WTC11 (cell line): ENCODE measurements at regions not wholly inside any gene's neighbourhood (a gene's known extent, or its start where the extent isn't known, plus 50 kb on each side); places are given as distances from the start of the nearest gene placed in this dataset.
"Not testable (repeated sequence)": the region's sequence is repeated elsewhere in the genome, so short reads cannot be mapped to it uniquely, and the experiment has no call there.

ENCODE experiments used
- ATAC-seq: fragments of 200-7000 bp; cut with Tn5 transposase; 2 replicates; pipeline ENCODE4 v1.10.0; 2021; ENCODE audit warnings: mild to moderate bottlenecking, moderate library complexity
- CTCF ChIA-PET: fragments of 300-600 bp; sonication (Branson Sonifier 250); formaldehyde crosslinking; loops from one replicate; lab custom pipeline; 2021; ENCODE audit warnings: antibody characterized with exemption; lab: Charles Lee
- POLR2A ChIA-PET: fragments of 350-600 bp; sonication (Branson Sonifier 250); formaldehyde crosslinking; loops from one replicate; lab custom pipeline; 2021; ENCODE audit warnings: antibody characterized with exemption; lab: Charles Lee
- DNase-seq: peaks from one replicate; pipeline ENCODE4 v3.0.0; 2021; ENCODE audit warnings: low spot score
- H3K27ac Mint-ChIP-seq: 2 replicates; pipeline ENCODE4 v1.8.0; 2021; ENCODE audit warnings: mixed read lengths
- H3K27me3 Mint-ChIP-seq: 2 replicates; pipeline ENCODE4 v1.8.0; 2021; ENCODE audit warnings: low read depth, mild to moderate bottlenecking, moderate library complexity, mixed read lengths
- H3K36me3 Mint-ChIP-seq: 2 replicates; pipeline ENCODE4 v1.8.0; 2021; ENCODE audit warnings: mixed read lengths
- H3K4me1 Mint-ChIP-seq: 2 replicates; pipeline ENCODE4 v1.8.0; 2022; ENCODE audit warnings: mixed read lengths
- H3K4me3 Mint-ChIP-seq: 2 replicates; pipeline ENCODE4 v1.8.0; 2021; ENCODE audit warnings: mild to moderate bottlenecking, moderate library complexity, mixed read lengths
- H3K9me3 Mint-ChIP-seq: 2 replicates; pipeline ENCODE4 v1.8.0; 2021; ENCODE audit warnings: mixed read lengths
- ELF4 ChIP-seq: sonication (generic); formaldehyde crosslinking; IDR thresholded peaks from 2 replicates; pipeline ENCODE4 v1.8.1; 2022; ENCODE audit warnings: low read depth, mild to moderate bottlenecking, moderate library complexity, missing genetic modification reagents
- FOXK1 ChIP-seq: sonication (generic); formaldehyde crosslinking; IDR thresholded peaks from 2 replicates; pipeline ENCODE4 v1.8.0; 2022; ENCODE audit warnings: mild to moderate bottlenecking, moderate library complexity, missing genetic modification reagents
- HMGA2 ChIP-seq: fragments of 250-450 bp; sonication (Bioruptor Pico); IDR thresholded peaks from 2 replicates; pipeline ENCODE4 v1.4.0; 2021; ENCODE audit warnings: mild to moderate bottlenecking, moderate library complexity
- KAT7 ChIP-seq: sonication (generic); formaldehyde crosslinking; IDR thresholded peaks from 2 replicates; pipeline ENCODE4 v1.8.1; 2023; ENCODE audit warnings: missing genetic modification reagents, mild to moderate bottlenecking, borderline replicate concordance
- MXD4 ChIP-seq: fragments of 250-450 bp; sonication (Bioruptor Pico); IDR thresholded peaks from 2 replicates; pipeline ENCODE4 v1.8.0; 2021; ENCODE audit warnings: mild to moderate bottlenecking, moderate library complexity, borderline replicate concordance
- OVOL2 ChIP-seq: fragments of 250-450 bp; sonication (Bioruptor Pico); IDR thresholded peaks from 2 replicates; pipeline ENCODE4 v1.9.0; 2021; ENCODE audit warnings: mild to moderate bottlenecking, borderline replicate concordance
- SOX15 ChIP-seq: fragments of 250-450 bp; sonication (Bioruptor Pico); IDR thresholded peaks from 2 replicates; pipeline ENCODE4 v1.9.0; 2021; ENCODE audit warnings: mild to moderate bottlenecking
- ZNF263 ChIP-seq: sonication (generic); formaldehyde crosslinking; IDR thresholded peaks from 2 replicates; pipeline ENCODE4 v1.8.1; 2022; ENCODE audit warnings: low read depth, mild to moderate bottlenecking, moderate library complexity, missing genetic modification reagents
- ZNF416 ChIP-seq: fragments of 250-450 bp; sonication (Bioruptor Pico); IDR thresholded peaks from 2 replicates; pipeline ENCODE4 v1.9.0; 2021; ENCODE audit warnings: mild to moderate bottlenecking, inconsistent platforms
- TF ChIP-seq, protein P1 (sequence below): sonication (generic); formaldehyde crosslinking; IDR thresholded peaks from 2 replicates; pipeline ENCODE4 v1.8.1; 2022; ENCODE audit warnings: missing genetic modification reagents, borderline replicate concordance
- TF ChIP-seq, protein P2 (sequence below): sonication (generic); formaldehyde crosslinking; IDR thresholded peaks from 2 replicates; pipeline ENCODE4 v1.8.1; 2023; ENCODE audit warnings: mild to moderate bottlenecking, missing genetic modification reagents, borderline replicate concordance
- TF ChIP-seq, protein P3 (sequence below): fragments of 250-450 bp; sonication (Bioruptor Pico); IDR thresholded peaks from 2 replicates; pipeline ENCODE4 v1.8.0; 2021; ENCODE audit warnings: mild to moderate bottlenecking
- TF ChIP-seq, protein P4 (sequence below): fragments of 200-600 bp; IDR thresholded peaks from 2 replicates; pipeline ENCODE4 v1.8.0; 2022; ENCODE audit warnings: antibody characterized with exemption
- TF ChIP-seq, protein P5 (sequence below): fragments of 250-450 bp; sonication (Bioruptor Pico); IDR thresholded peaks from 2 replicates; pipeline ENCODE4 v1.9.0; 2021; ENCODE audit warnings: moderate library complexity, mild to moderate bottlenecking, inconsistent platforms, borderline replicate concordance

DNA sequence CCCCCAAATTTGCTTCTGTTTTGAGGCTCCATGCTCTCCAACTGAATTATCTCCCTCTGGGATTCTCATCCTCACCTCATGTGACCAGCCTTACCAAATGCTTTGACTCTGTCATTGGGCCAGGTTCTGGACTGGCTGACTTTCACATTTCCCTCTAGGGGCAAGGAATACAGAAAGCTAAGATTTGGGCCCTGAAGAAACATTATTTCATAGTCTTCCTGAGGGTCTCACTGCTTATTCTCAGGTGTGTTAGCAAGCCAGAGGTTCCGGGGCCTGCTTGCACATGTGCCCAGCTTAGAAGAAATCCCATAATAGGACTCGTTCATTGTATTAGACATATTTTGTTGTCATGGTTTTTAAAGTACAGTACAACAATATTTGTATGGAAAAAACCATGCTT, 62.6 kb upstream of the TEX13D start:
- no peak for DNase-seq
- H3K9me3 Mint-ChIP-seq, result peaks cover 4% of the 10 kb centered on the region
- peaks cover 3% of the 10 kb centered on the region; the same call in 1 of the 2 replicates for H3K4me1 Mint-ChIP-seq

DNA sequence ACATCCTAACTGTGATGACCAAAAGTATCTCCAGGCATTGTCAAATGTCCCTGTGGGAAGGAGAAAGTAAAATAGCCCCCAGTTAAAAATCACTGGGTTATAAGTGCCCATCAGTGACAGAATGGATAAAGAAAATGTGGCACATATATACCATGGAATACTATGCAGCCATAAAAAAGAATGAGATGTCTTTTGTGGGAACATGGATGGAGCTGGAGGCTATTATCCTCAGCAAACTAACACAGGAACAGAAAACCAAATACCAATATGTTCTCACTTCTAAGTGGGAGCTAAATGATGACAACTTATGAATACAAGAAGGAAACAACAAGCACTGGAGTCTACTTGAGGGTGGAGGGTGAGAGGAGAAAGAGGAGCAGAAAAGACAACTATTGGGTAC, 60.9 kb upstream of the TEX13D start:
- H3K27me3 Mint-ChIP-seq, CTCF ChIA-PET, H3K4me1 Mint-ChIP-seq, POLR2A ChIA-PET, H3K4me3 Mint-ChIP-seq, DNase-seq, H3K9me3 Mint-ChIP-seq, ATAC-seq, H3K36me3 Mint-ChIP-seq, H3K27ac Mint-ChIP-seq: not testable (repeated sequence)

More for the DNA sequence above, 62.6 kb upstream of the TEX13D start:
- no peak overlapping the region for H3K27ac Mint-ChIP-seq
- no peak overlapping the region for H3K4me3 Mint-ChIP-seq
- TF ChIP-seq HMGA2 (CRISPR knock-in tag) (no peak), MXD4 (no peak), SOX15 (no peak), OVOL2 (CRISPR knock-in tag) (no peak), ZNF416 (CRISPR knock-in tag) (no peak), FOXK1 (CRISPR knock-in tag) (no peak), ZNF263 (CRISPR knock-in tag) (no peak), ELF4 (no peak), KAT7 (CRISPR knock-in tag) (no peak)
- TF ChIP-seq, protein P1, sequence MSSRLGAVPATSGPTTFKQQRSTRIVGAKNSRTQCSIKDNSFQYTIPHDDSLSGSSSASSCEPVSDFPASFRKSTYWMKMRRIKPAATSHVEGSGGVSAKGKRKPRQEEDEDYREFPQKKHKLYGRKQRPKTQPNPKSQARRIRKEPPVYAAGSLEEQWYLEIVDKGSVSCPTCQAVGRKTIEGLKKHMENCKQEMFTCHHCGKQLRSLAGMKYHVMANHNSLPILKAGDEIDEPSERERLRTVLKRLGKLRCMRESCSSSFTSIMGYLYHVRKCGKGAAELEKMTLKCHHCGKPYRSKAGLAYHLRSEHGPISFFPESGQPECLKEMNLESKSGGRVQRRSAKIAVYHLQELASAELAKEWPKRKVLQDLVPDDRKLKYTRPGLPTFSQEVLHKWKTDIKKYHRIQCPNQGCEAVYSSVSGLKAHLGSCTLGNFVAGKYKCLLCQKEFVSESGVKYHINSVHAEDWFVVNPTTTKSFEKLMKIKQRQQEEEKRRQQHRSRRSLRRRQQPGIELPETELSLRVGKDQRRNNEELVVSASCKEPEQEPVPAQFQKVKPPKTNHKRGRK, result no peak
- TF ChIP-seq, protein P2, sequence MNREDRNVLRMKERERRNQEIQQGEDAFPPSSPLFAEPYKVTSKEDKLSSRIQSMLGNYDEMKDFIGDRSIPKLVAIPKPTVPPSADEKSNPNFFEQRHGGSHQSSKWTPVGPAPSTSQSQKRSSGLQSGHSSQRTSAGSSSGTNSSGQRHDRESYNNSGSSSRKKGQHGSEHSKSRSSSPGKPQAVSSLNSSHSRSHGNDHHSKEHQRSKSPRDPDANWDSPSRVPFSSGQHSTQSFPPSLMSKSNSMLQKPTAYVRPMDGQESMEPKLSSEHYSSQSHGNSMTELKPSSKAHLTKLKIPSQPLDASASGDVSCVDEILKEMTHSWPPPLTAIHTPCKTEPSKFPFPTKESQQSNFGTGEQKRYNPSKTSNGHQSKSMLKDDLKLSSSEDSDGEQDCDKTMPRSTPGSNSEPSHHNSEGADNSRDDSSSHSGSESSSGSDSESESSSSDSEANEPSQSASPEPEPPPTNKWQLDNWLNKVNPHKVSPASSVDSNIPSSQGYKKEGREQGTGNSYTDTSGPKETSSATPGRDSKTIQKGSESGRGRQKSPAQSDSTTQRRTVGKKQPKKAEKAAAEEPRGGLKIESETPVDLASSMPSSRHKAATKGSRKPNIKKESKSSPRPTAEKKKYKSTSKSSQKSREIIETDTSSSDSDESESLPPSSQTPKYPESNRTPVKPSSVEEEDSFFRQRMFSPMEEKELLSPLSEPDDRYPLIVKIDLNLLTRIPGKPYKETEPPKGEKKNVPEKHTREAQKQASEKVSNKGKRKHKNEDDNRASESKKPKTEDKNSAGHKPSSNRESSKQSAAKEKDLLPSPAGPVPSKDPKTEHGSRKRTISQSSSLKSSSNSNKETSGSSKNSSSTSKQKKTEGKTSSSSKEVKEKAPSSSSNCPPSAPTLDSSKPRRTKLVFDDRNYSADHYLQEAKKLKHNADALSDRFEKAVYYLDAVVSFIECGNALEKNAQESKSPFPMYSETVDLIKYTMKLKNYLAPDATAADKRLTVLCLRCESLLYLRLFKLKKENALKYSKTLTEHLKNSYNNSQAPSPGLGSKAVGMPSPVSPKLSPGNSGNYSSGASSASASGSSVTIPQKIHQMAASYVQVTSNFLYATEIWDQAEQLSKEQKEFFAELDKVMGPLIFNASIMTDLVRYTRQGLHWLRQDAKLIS (CRISPR knock-in tag), result no peak
- TF ChIP-seq, protein P3, sequence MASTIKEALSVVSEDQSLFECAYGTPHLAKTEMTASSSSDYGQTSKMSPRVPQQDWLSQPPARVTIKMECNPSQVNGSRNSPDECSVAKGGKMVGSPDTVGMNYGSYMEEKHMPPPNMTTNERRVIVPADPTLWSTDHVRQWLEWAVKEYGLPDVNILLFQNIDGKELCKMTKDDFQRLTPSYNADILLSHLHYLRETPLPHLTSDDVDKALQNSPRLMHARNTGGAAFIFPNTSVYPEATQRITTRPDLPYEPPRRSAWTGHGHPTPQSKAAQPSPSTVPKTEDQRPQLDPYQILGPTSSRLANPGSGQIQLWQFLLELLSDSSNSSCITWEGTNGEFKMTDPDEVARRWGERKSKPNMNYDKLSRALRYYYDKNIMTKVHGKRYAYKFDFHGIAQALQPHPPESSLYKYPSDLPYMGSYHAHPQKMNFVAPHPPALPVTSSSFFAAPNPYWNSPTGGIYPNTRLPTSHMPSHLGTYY (CRISPR knock-in tag), result no peak
- TF ChIP-seq, protein P4, sequence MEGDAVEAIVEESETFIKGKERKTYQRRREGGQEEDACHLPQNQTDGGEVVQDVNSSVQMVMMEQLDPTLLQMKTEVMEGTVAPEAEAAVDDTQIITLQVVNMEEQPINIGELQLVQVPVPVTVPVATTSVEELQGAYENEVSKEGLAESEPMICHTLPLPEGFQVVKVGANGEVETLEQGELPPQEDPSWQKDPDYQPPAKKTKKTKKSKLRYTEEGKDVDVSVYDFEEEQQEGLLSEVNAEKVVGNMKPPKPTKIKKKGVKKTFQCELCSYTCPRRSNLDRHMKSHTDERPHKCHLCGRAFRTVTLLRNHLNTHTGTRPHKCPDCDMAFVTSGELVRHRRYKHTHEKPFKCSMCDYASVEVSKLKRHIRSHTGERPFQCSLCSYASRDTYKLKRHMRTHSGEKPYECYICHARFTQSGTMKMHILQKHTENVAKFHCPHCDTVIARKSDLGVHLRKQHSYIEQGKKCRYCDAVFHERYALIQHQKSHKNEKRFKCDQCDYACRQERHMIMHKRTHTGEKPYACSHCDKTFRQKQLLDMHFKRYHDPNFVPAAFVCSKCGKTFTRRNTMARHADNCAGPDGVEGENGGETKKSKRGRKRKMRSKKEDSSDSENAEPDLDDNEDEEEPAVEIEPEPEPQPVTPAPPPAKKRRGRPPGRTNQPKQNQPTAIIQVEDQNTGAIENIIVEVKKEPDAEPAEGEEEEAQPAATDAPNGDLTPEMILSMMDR, result no peak
- TF ChIP-seq, protein P5, sequence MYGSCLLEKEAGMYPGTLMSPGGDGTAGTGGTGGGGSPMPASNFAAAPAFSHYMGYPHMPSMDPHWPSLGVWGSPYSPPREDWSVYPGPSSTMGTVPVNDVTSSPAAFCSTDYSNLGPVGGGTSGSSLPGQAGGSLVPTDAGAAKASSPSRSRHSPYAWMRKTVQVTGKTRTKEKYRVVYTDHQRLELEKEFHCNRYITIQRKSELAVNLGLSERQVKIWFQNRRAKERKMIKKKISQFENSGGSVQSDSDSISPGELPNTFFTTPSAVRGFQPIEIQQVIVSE (CRISPR knock-in tag), result no peak
- TF ChIP-seq, all 79 proteins: peak for 0
- CTCF ChIA-PET, result no interaction called here
- ATAC-seq, result no peak
- no peaks in the 10 kb centered on the region; the same call in 1 of the 2 replicates for H3K27me3 Mint-ChIP-seq
- no peaks in the 10 kb centered on the region for H3K36me3 Mint-ChIP-seq
- POLR2A ChIA-PET, result no interaction called here
